Activated T-helper 2 cell treated with anti-CD3 and anti-CD28 coated beads, Interferon-gamma antibody, Interleukin-2, Interleukin-4, amounts not matched to agents 10 μg/mL and 5 μg/mL and 100 μg/mL, durations not matched to agents 14 hours and 24 hours and 36 hours (primary cell): ENCODE measurements at regions not wholly inside any gene's neighbourhood (a gene's known extent, or its start where the extent isn't known, plus 50 kb on each side); places are given as distances from the start of the nearest gene placed in this dataset.

Experiments used
- DNase-seq: peaks from one replicate; pipeline ENCODE4 v3.0.0; 2021; ENCODE audit warnings: low spot score
- H3K27ac Mint-ChIP-seq: one replicate; pipeline ENCODE4 v1.8.0; 2021; ENCODE audit warnings: mixed read lengths
- H3K27me3 Mint-ChIP-seq: one replicate; pipeline ENCODE4 v1.8.0; 2021; ENCODE audit warnings: low read depth, mixed read lengths
- H3K36me3 Mint-ChIP-seq: one replicate; pipeline ENCODE4 v1.8.0; 2021; ENCODE audit warnings: low read depth, mixed read lengths
- H3K4me1 Mint-ChIP-seq: one replicate; pipeline ENCODE4 v1.8.0; 2021; ENCODE audit warnings: low read depth, mixed read lengths
- H3K4me3 Mint-ChIP-seq: one replicate; pipeline ENCODE4 v1.8.0; 2021; ENCODE audit warnings: low read depth, mild to moderate bottlenecking, moderate library complexity, mixed read lengths
- H3K9me3 Mint-ChIP-seq: one replicate; pipeline ENCODE4 v1.8.0; 2021; ENCODE audit warnings: mixed read lengths
- intact Hi-C: fragments of 100-400 bp; cut with micrococcal nuclease; formaldehyde crosslinking; loops from one replicate; pipeline ENCODE4 v1.15.1; 2023

- H3K27me3 Mint-ChIP-seq: no peaks in the 10 kb centered on the region
- H3K36me3 Mint-ChIP-seq: no peaks in the 10 kb centered on the region
- H3K4me1 Mint-ChIP-seq: peaks cover 23% of the 10 kb centered on the region
- H3K4me3 Mint-ChIP-seq: no peak overlapping the region
- H3K9me3 Mint-ChIP-seq: peaks cover 13% of the 10 kb centered on the region
- intact Hi-C loops: no loop called here
- H3K27ac Mint-ChIP-seq: no peak overlapping the region
- no peak for DNase-seq
These were observed 262.9 kb upstream of the RUNX1 start for GRCh38 chr21:35311985-35312384.

GRCh38 chr21:35309316-35309715 is 260.2 kb upstream of the RUNX1 start:
- H3K4me3 Mint-ChIP-seq: no peak overlapping the region
- no peaks in the 10 kb centered on the region for H3K27me3 Mint-ChIP-seq
- H3K27ac Mint-ChIP-seq: no peak overlapping the region
- H3K36me3 Mint-ChIP-seq: no peaks in the 10 kb centered on the region
- DNase-seq: no peak
- peaks cover 13% of the 10 kb centered on the region for H3K9me3 Mint-ChIP-seq
- peaks cover 6% of the 10 kb centered on the region for H3K4me1 Mint-ChIP-seq
- intact Hi-C loops: no loop called here

- intact Hi-C loops: no loop called here
- H3K4me3 Mint-ChIP-seq: no peak overlapping the region
- no peak overlapping the region for H3K27ac Mint-ChIP-seq
These were observed 254.0 kb upstream of the RUNX1 start for GRCh38 chr21:35303085-35303484.

GRCh38 chr21:35298757-35299156 is 249.7 kb upstream of the RUNX1 start:
- Mint-ChIP-seq H3K4me3 (no peak overlapping the region), H3K4me1 (peaks cover 12% of the 10 kb centered on the region), H3K9me3 (peaks cover 4% of the 10 kb centered on the region), H3K36me3 (no peaks in the 10 kb centered on the region), H3K27ac (no peak overlapping the region), H3K27me3 (no peaks in the 10 kb centered on the region)
- no peak for DNase-seq
- intact Hi-C loops: no loop called here

More at GRCh38 chr21:35303085-35303484, 254.0 kb upstream of the RUNX1 start:
- Mint-ChIP-seq H3K9me3 (peaks cover 11% of the 10 kb centered on the region), H3K27me3 (no peaks in the 10 kb centered on the region), H3K4me1 (no peaks in the 10 kb centered on the region), H3K36me3 (no peaks in the 10 kb centered on the region)
- no peak for DNase-seq

- Mint-ChIP-seq H3K36me3 (no peaks in the 10 kb centered on the region), H3K4me3 (no peak overlapping the region), H3K27me3 (no peaks in the 10 kb centered on the region), H3K4me1 (peaks cover 12% of the 10 kb centered on the region), H3K27ac (no peak overlapping the region), H3K9me3 (no peaks in the 10 kb centered on the region)
- intact Hi-C loops: no loop called here
- no peak for DNase-seq
These were observed 248.6 kb upstream of the RUNX1 start for GRCh38 chr21:35297665-35298064.

- intact Hi-C loops: no loop called here
- Mint-ChIP-seq H3K27ac (no peak overlapping the region), H3K9me3 (no peaks in the 10 kb centered on the region), H3K4me3 (no peak overlapping the region), H3K36me3 (no peaks in the 10 kb centered on the region), H3K4me1 (peaks cover 12% of the 10 kb centered on the region), H3K27me3 (no peaks in the 10 kb centered on the region)
- no peak for DNase-seq
These were observed 245.3 kb upstream of the RUNX1 start for GRCh38 chr21:35294231-35294898.

DNA sequence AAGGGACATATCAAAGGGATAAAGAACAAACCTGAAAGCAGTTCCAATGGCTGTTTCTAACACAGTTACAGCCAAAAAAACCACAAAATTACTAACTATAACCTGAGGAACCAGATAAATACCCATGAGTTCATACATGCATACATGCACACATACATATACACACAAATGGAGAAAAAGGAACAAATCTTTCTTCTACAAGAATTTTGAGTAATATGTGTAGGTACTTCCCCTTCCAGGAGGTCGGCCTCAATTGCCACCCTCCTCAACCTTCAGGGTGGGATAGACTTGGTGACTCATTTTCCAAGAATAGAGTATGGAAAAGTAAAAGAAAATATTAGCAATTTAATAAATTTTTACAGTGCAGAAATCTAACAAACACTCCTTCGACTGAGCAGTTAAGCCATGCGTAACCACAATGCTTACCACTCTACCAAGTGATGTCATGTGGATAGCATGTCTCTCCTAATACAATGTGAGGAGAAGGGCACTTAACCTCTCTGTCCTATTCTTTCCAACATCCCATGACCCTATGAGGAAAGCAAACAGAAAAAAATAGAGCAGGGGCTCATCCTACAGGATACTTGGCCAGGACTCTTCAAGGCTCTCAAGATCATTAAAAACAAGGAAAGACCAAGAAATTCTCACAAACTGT is 243.0 kb upstream of the RUNX1 start:
- no peaks in the 10 kb centered on the region for H3K27me3 Mint-ChIP-seq
- no peak for DNase-seq
- H3K4me3 Mint-ChIP-seq: no peak overlapping the region
- H3K36me3 Mint-ChIP-seq: peaks cover 14% of the 10 kb centered on the region
- no peak overlapping the region for H3K27ac Mint-ChIP-seq
- intact Hi-C loops: no loop called here
- H3K4me1 Mint-ChIP-seq: peaks cover 10% of the 10 kb centered on the region
- H3K9me3 Mint-ChIP-seq: peaks cover 15% of the 10 kb centered on the region

GRCh38 chr21:35291034-35291433 is 241.9 kb upstream of the RUNX1 start:
- intact Hi-C loops: no loop called here
- Mint-ChIP-seq H3K4me3 (no peak overlapping the region), H3K27me3 (no peaks in the 10 kb centered on the region), H3K27ac (no peak overlapping the region), H3K36me3 (peaks cover 14% of the 10 kb centered on the region), H3K9me3 (peaks cover 26% of the 10 kb centered on the region), H3K4me1 (peaks cover 9% of the 10 kb centered on the region)
- DNase-seq: no peak

- no peak for DNase-seq
- intact Hi-C loops: no loop called here
- H3K27me3 Mint-ChIP-seq: no peaks in the 10 kb centered on the region
- H3K9me3 Mint-ChIP-seq: peaks cover 30% of the 10 kb centered on the region
- no peak overlapping the region for H3K4me3 Mint-ChIP-seq
- H3K4me1 Mint-ChIP-seq: no peaks in the 10 kb centered on the region
- peaks cover 14% of the 10 kb centered on the region for H3K36me3 Mint-ChIP-seq
- no peak overlapping the region for H3K27ac Mint-ChIP-seq
These were observed 239.1 kb upstream of the RUNX1 start for GRCh38 chr21:35288238-35288637.

DNA sequence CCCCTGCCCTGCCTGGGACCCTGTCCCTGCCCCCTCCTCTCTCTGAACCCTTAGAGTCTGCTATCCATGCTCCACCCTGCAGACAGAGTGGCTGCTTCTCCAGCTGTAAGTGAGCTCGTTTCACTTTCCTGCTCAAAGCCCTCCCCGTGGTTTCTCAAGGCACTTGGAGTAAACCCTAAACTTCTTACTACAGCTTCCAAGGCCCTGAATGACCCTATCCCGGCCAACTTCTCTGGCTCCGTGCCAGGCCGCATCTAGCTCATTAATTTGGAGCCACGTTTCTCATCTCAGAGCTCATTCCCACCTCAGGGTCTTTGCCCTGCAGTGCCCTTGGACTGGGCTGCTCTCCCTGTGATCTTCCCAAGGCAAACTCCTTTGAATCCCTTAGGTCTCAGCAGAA is 235.1 kb upstream of the RUNX1 start:
- H3K36me3 Mint-ChIP-seq: peaks cover 14% of the 10 kb centered on the region
- H3K4me1 Mint-ChIP-seq: peaks cover 6% of the 10 kb centered on the region
- DNase-seq: no peak
- no peak overlapping the region for H3K27ac Mint-ChIP-seq
- H3K27me3 Mint-ChIP-seq: no peaks in the 10 kb centered on the region
- H3K4me3 Mint-ChIP-seq: no peak overlapping the region
- peaks cover 30% of the 10 kb centered on the region for H3K9me3 Mint-ChIP-seq
- intact Hi-C loops: no loop called here

- H3K27me3 Mint-ChIP-seq: no peaks in the 10 kb centered on the region
- peaks cover 23% of the 10 kb centered on the region for H3K9me3 Mint-ChIP-seq
- peaks cover 6% of the 10 kb centered on the region for H3K4me1 Mint-ChIP-seq
- H3K36me3 Mint-ChIP-seq: peaks cover 8% of the 10 kb centered on the region
- no peak for DNase-seq
- intact Hi-C loops: no loop called here
- H3K4me3 Mint-ChIP-seq: no peak overlapping the region
- H3K27ac Mint-ChIP-seq: no peak overlapping the region
These were observed 233.8 kb upstream of the RUNX1 start for GRCh38 chr21:35282944-35283343.

GRCh38 chr21:35281956-35282355 is 232.9 kb upstream of the RUNX1 start:
- Mint-ChIP-seq H3K4me1 (peaks cover 6% of the 10 kb centered on the region), H3K36me3 (no peaks in the 10 kb centered on the region), H3K9me3 (peaks cover 13% of the 10 kb centered on the region), H3K4me3 (no peak overlapping the region), H3K27ac (no peak overlapping the region), H3K27me3 (no peaks in the 10 kb centered on the region)
- intact Hi-C loops: no loop called here
- DNase-seq: no peak

- intact Hi-C loops: no loop called here
- no peaks in the 10 kb centered on the region for H3K27me3 Mint-ChIP-seq
- DNase-seq: no peak
- H3K27ac Mint-ChIP-seq: no peak overlapping the region
- H3K36me3 Mint-ChIP-seq: no peaks in the 10 kb centered on the region
- H3K4me1 Mint-ChIP-seq: peaks cover 6% of the 10 kb centered on the region
- no peak overlapping the region for H3K4me3 Mint-ChIP-seq
- no peaks in the 10 kb centered on the region for H3K9me3 Mint-ChIP-seq
These were observed 231.1 kb upstream of the RUNX1 start for GRCh38 chr21:35280231-35280630.
